ENCODE measurements at regions not wholly inside any gene's neighbourhood (a gene's known extent, or its start where the extent isn't known, plus 50 kb on each side); places are given as distances from the start of the nearest gene placed in this dataset.
A peak's percentile ranks its signal among the peaks of the same experiment; 100 is the strongest.

DNA sequence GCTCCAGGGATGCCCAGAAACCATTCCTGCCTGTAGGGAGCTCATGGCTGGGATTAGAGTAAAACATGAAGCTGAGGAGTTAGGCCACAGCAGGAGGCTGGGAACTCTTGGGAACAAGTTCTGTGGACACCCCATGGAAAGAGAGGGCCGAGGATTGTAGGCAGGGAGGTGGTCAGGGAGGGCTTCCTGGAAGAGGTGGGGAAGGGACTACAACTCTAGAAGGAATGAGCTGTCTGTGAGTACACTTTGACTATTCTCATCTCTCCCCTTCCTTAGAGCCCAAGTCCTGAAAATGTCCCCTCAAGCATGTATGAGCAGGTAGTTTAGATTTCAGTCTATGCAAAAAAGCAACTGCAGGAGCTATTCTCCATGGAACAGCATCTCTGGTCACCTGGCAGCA, 139.9 kb upstream of the GLI2 start:
- Histone ChIP-seq H2AFZ (replicated peaks) (no peak overlapping the region), H3K4me3 (no peak overlapping the region), H3F3A (ENCODE audit: low read depth) (peaks cover 10% of the 10 kb centered on the region), H3K79me2 (ENCODE audit: low read depth) (no peaks in the 10 kb centered on the region), H3K27ac (no peak overlapping the region), H4K20me1 (ENCODE audit: low read depth) (no peaks in the 10 kb centered on the region), H3K4me1 (peaks cover 41% of the 10 kb centered on the region), H3K4me2 (no peak overlapping the region), H3K36me3 (no peaks in the 10 kb centered on the region), H3K9me3 (ENCODE audit: low read depth) (no peaks in the 10 kb centered on the region), H3K9ac (no peak overlapping the region), H3K27me3 (peaks cover 25% of the 10 kb centered on the region)
- no peak for DNase-seq (ENCODE audit: low spot score)
- Mint-ChIP-seq H3K4me3 (no peak overlapping the region), H3K9me3 (no peaks in the 10 kb centered on the region), H3K36me3 (no peaks in the 10 kb centered on the region), H3K27me3 (ENCODE audit: insufficient read depth, low read depth) (peaks cover 21% of the 10 kb centered on the region), H3K27ac (peak overlapping the region; percentile 46), H3K4me1 (peaks cover 62% of the 10 kb centered on the region)
- TF ChIP-seq EZH2phosphoT487 (IDR thresholded peaks at IDR 0.05), result no peak
- TF ChIP-seq EZH2 (IDR thresholded peaks at IDR 0.05), result no peak
- TF ChIP-seq, protein P1, sequence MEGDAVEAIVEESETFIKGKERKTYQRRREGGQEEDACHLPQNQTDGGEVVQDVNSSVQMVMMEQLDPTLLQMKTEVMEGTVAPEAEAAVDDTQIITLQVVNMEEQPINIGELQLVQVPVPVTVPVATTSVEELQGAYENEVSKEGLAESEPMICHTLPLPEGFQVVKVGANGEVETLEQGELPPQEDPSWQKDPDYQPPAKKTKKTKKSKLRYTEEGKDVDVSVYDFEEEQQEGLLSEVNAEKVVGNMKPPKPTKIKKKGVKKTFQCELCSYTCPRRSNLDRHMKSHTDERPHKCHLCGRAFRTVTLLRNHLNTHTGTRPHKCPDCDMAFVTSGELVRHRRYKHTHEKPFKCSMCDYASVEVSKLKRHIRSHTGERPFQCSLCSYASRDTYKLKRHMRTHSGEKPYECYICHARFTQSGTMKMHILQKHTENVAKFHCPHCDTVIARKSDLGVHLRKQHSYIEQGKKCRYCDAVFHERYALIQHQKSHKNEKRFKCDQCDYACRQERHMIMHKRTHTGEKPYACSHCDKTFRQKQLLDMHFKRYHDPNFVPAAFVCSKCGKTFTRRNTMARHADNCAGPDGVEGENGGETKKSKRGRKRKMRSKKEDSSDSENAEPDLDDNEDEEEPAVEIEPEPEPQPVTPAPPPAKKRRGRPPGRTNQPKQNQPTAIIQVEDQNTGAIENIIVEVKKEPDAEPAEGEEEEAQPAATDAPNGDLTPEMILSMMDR (IDR thresholded peaks at IDR 0.05), result no peak

DNA sequence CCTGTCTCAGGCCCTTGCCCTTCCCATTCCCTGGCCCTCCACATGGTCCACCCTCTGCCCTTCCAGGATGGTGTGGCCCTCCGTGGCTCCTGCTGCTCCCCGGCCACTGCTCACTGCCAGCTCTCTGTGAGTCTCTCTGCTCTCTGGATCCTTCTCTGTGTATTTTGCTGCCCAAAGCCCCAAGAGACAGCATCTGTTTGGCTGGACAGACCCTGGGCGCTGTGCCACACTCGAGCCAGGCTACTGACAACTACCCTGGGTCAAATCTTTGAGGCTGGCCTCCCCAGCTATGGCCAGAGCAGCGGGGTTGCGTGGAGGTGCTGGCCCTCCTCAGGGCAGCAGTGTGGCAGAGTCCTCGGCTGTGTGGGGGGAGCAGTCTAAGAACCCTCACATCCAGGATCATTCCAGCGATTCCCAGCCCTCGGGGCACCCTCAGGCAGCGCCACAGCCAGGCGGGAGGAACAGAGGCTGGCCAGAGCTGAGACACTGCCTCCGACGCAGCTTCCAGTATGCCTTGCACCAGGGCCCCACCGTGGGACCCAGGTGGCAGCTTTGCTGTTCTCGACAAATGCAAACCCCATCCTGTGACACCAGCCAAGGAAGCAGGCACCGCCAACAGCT, 139.4 kb upstream of the GLI2 start:
- H3K36me3 Mint-ChIP-seq, result no peaks in the 10 kb centered on the region
- peaks cover 20% of the 10 kb centered on the region for H3K27me3 ChIP-seq
- peak overlapping the region; percentile 76 for H3K27ac Mint-ChIP-seq
- H2AFZ ChIP-seq (replicated peaks), result peak overlapping the region; percentile 52
- peaks cover 10% of the 10 kb centered on the region for H3F3A ChIP-seq (ENCODE audit: low read depth)
- no peak overlapping the region for H3K27ac ChIP-seq
- DNase-seq (ENCODE audit: low spot score), result no peak
- no peaks in the 10 kb centered on the region for H3K9me3 ChIP-seq (ENCODE audit: low read depth)
- H3K27me3 Mint-ChIP-seq (ENCODE audit: insufficient read depth, low read depth), result peaks cover 19% of the 10 kb centered on the region
- H3K4me1 ChIP-seq, result peaks cover 39% of the 10 kb centered on the region
- H4K20me1 ChIP-seq (ENCODE audit: low read depth), result no peaks in the 10 kb centered on the region
- H3K36me3 ChIP-seq, result no peaks in the 10 kb centered on the region
- no peak overlapping the region for H3K4me3 ChIP-seq
- no peak for TF ChIP-seq EZH2 (IDR thresholded peaks at IDR 0.05)
- no peak for TF ChIP-seq EZH2phosphoT487 (IDR thresholded peaks at IDR 0.05)
- TF ChIP-seq, protein P1 (IDR thresholded peaks at IDR 0.05), result no peak
- H3K79me2 ChIP-seq (ENCODE audit: low read depth), result no peaks in the 10 kb centered on the region
- peak overlapping the region; percentile 44 for H3K4me3 Mint-ChIP-seq
- H3K9ac ChIP-seq, result no peak overlapping the region
- peak overlapping the region; percentile 47 for H3K4me2 ChIP-seq
- H3K4me1 Mint-ChIP-seq, result peaks cover 58% of the 10 kb centered on the region
- no peaks in the 10 kb centered on the region for H3K9me3 Mint-ChIP-seq

DNA sequence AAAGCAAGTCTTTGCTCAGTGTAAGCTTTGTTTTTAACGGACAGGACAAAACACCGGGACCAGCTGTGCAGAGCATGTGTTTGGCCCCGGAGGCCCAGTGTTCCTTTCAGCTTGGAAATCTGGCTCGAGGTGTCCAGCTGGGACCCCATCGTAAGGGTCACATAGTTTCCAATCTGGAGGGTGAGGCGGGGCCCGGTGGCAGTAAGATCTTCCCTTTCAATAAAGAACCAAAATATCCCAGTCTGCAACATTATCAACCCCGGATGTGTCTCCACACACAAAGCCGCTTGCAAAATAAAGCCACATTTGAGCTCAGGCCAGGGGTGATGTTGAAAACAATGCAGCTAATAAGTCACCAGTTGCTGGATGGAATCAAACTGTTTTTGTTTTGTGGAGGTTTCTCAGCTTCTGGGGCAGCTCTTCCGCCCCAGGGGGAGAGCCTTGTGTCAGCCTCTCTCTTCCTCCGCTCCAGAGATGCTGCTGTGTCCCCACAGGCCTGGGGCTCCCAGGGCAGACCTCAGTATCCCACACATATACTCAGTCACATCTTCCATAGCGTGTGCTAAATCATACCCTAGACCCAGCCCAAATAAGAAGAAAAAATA, 138.6 kb upstream of the GLI2 start:
- no peaks in the 10 kb centered on the region for H3K9me3 Mint-ChIP-seq
- Histone ChIP-seq H3F3A (ENCODE audit: low read depth) (peaks cover 10% of the 10 kb centered on the region), H3K9me3 (ENCODE audit: low read depth) (no peaks in the 10 kb centered on the region), H3K4me2 (peak overlapping the region; percentile 47), H3K4me1 (peaks cover 37% of the 10 kb centered on the region), H3K27me3 (peaks cover 13% of the 10 kb centered on the region), H3K27ac (no peak overlapping the region), H4K20me1 (ENCODE audit: low read depth) (no peaks in the 10 kb centered on the region), H3K9ac (no peak overlapping the region), H3K79me2 (ENCODE audit: low read depth) (no peaks in the 10 kb centered on the region), H2AFZ (replicated peaks) (peak overlapping the region; percentile 52), H3K36me3 (no peaks in the 10 kb centered on the region), H3K4me3 (no peak overlapping the region)
- H3K27ac Mint-ChIP-seq, result peak overlapping the region; percentile 88
- H3K4me3 Mint-ChIP-seq, result peak overlapping the region; percentile 44
- peak; percentile 37 for DNase-seq (ENCODE audit: low spot score)
- H3K27me3 Mint-ChIP-seq (ENCODE audit: insufficient read depth, low read depth), result peaks cover 14% of the 10 kb centered on the region
- peaks cover 50% of the 10 kb centered on the region for H3K4me1 Mint-ChIP-seq
- TF ChIP-seq, protein P1 (IDR thresholded peaks at IDR 0.05), result no peak
- no peak for TF ChIP-seq EZH2phosphoT487 (IDR thresholded peaks at IDR 0.05)
- TF ChIP-seq EZH2 (IDR thresholded peaks at IDR 0.05), result no peak
- H3K36me3 Mint-ChIP-seq, result no peaks in the 10 kb centered on the region
